ENCODE measurements at regions not wholly inside any gene's neighbourhood (a gene's known extent, or its start where the extent isn't known, plus 50 kb on each side); places are given as distances from the start of the nearest gene placed in this dataset.

DNA sequence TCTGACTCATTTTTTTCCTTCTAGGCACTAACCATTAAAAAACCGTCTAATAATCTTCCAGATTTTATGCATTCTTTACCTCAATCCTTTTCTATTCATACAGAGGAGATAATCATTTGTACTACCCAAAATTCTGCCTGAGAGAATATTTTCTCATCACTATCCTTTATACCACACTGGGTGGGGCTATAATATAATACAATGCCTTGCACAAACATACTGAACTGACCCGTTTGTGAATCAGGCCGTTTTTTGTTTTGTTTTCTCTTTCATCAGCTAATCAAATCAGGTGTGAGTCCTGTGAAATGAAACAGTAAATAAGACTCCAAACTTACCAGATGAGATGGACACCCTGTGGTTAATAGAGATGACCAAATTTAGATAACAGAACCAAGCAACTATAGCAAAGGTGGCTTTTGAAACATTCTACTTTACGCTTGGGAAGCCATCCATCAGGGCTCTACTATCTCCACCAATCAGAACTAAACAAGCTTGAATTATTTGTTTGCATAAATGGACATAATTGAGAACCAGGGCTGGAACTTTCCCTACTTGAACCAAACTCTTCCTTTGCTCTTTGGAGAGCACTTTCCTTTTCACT, 573.0 kb downstream of the GABRG1 start:
- TF ChIP-seq CTCF (IDR thresholded peaks at IDR 0.05; ENCODE audit: low read depth, low read length, missing input control) (no peak), TAF1 (conservative IDR thresholded peaks at IDR 0.05) (no peak), JUND (IDR thresholded peaks at IDR 0.05) (no peak), ATF3 (IDR thresholded peaks at IDR 0.05) (no peak), SP1 (IDR thresholded peaks at IDR 0.05) (no peak)

Measured in liver (tissue), 3 donors.